Fibroblast of lung (primary cell): ENCODE measurements at regions not wholly inside any gene's neighbourhood (a gene's known extent, or its start where the extent isn't known, plus 50 kb on each side); places are given as distances from the start of the nearest gene placed in this dataset.

ENCODE experiments used
- DNase-seq, 2 donors: peaks; one replicate each; pipeline versions ENCODE4 v3.0.0 to v3.0.0-alpha.2; 2010; ENCODE audit warnings: low read depth in 2 of 2
- H2AFZ ChIP-seq: 2 replicates; pipeline ENCODE4 v1.5.1; 2012; ENCODE audit warnings: low read length, control low read depth, inconsistent platforms
- H3K27ac ChIP-seq: 2 replicates; pipeline ENCODE4 v1.5.1; 2011; ENCODE audit warnings: low read length, control low read depth; ENCODE audit not compliant: insufficient read depth
- H3K27me3 ChIP-seq: 2 replicates; pipeline ENCODE4 v1.5.1; 2011; ENCODE audit warnings: mild to moderate bottlenecking, low read length; ENCODE audit not compliant: control insufficient read depth, insufficient read depth
- H3K36me3 ChIP-seq: 2 replicates; pipeline ENCODE4 v1.5.1; 2011; ENCODE audit warnings: low read length; ENCODE audit not compliant: control insufficient read depth, insufficient read depth
- H3K4me1 ChIP-seq: 2 replicates; pipeline ENCODE4 v1.5.1; 2011; ENCODE audit warnings: low read length; ENCODE audit not compliant: control insufficient read depth, insufficient read depth; ENCODE audit errors: extremely low read depth
- H3K4me2 ChIP-seq: 2 replicates; pipeline ENCODE4 v1.5.1; 2011; ENCODE audit warnings: low read length, control low read depth; ENCODE audit not compliant: insufficient read depth; ENCODE audit errors: extremely low read depth
- H3K4me3 ChIP-seq, 4 experiments: fragments of 200-600 bp in 1 of 4; sonication (generic) in 1 of 4; replicated peaks in 1 of 4; 2 replicates each; pipeline ENCODE4 v1.5.1; 2011 to 2016; ENCODE audit warnings: low read length in 4 of 4, low read depth in 3 of 4, mild to moderate bottlenecking in 3 of 4, control low read depth in 2 of 4, inconsistent platforms in 1 of 4, mixed read lengths in 1 of 4; ENCODE audit not compliant: insufficient read depth in 1 of 4; ENCODE audit errors: control extremely low read depth in 1 of 4
- H3K79me2 ChIP-seq: 2 replicates; pipeline ENCODE4 v1.5.1; 2012; ENCODE audit warnings: mild to moderate bottlenecking, low read length, inconsistent platforms; ENCODE audit not compliant: control insufficient read depth, insufficient read depth
- H3K9ac ChIP-seq: 2 replicates; pipeline ENCODE4 v1.5.1; 2011; ENCODE audit warnings: mild to moderate bottlenecking, low read length, control low read depth; ENCODE audit not compliant: insufficient read depth
- H3K9me3 ChIP-seq: 2 replicates; pipeline ENCODE4 v1.5.1; 2012; ENCODE audit warnings: low read depth, low read length; ENCODE audit not compliant: control insufficient read depth, insufficient read depth
- H4K20me1 ChIP-seq: 2 replicates; pipeline ENCODE4 v1.5.1; 2011; ENCODE audit warnings: low read length; ENCODE audit not compliant: control insufficient read depth, insufficient read depth; ENCODE audit errors: extremely low read depth
- EZH2 ChIP-seq: IDR thresholded peaks from 2 replicates; pipeline ENCODE4 v1.5.1; 2012; ENCODE audit warnings: low read length, control low read depth, mild to moderate bottlenecking; ENCODE audit errors: missing control alignments
- TF ChIP-seq, protein P1 (sequence below), 2 donors: IDR thresholded peaks in 1 of 2; conservative IDR thresholded peaks in 1 of 2; 1 replicate in 1 of 2; 2 replicates in 1 of 2; pipeline ENCODE4 v1.5.1; 2011 to 2012; ENCODE audit warnings: low read length in 2 of 2, control low read depth in 1 of 2, inconsistent platforms in 1 of 2, low read depth in 1 of 2, mild to moderate bottlenecking in 1 of 2

DNA sequence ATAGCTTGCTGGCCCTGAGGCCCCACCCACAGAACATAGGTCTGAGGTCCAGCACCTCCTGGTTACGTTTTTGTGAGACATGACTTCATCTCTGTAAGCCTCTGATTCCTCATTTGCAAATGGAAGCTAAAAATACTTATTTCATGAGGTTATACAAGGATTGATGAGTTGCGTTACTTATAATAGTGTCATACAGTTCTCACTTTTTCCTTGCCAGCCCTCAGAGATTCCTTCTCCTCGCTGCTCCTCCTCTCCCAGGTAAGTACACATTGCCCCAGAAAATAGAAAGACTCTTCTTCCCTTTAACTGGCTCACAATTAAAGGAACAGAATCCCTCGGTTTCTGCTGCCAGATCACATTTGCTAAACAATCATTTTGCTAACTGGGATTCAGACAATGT lies 739.2 kb downstream of the VRK1 start:
- Histone ChIP-seq H3K9ac (no peak overlapping the region), H3K4me1 (no peaks in the 10 kb centered on the region), H3K9me3 (no peaks in the 10 kb centered on the region), H4K20me1 (no peaks in the 10 kb centered on the region), H3K4me3 (no peak overlapping the region), H3K79me2 (no peaks in the 10 kb centered on the region), H3K27ac (no peak overlapping the region), H2AFZ (no peak overlapping the region), H3K36me3 (no peaks in the 10 kb centered on the region), H3K4me2 (no peak overlapping the region), H3K27me3 (no peaks in the 10 kb centered on the region)
- no peak for DNase-seq
- no peak for TF ChIP-seq EZH2
- TF ChIP-seq, protein P1, sequence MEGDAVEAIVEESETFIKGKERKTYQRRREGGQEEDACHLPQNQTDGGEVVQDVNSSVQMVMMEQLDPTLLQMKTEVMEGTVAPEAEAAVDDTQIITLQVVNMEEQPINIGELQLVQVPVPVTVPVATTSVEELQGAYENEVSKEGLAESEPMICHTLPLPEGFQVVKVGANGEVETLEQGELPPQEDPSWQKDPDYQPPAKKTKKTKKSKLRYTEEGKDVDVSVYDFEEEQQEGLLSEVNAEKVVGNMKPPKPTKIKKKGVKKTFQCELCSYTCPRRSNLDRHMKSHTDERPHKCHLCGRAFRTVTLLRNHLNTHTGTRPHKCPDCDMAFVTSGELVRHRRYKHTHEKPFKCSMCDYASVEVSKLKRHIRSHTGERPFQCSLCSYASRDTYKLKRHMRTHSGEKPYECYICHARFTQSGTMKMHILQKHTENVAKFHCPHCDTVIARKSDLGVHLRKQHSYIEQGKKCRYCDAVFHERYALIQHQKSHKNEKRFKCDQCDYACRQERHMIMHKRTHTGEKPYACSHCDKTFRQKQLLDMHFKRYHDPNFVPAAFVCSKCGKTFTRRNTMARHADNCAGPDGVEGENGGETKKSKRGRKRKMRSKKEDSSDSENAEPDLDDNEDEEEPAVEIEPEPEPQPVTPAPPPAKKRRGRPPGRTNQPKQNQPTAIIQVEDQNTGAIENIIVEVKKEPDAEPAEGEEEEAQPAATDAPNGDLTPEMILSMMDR (conservative IDR thresholded peaks at IDR 0.05 in 1 of 2, IDR thresholded peaks at IDR 0.05 in 1 of 2; ENCODE audit: low read depth in 1 of 2, low read length in 2 of 2), result no peak

DNA sequence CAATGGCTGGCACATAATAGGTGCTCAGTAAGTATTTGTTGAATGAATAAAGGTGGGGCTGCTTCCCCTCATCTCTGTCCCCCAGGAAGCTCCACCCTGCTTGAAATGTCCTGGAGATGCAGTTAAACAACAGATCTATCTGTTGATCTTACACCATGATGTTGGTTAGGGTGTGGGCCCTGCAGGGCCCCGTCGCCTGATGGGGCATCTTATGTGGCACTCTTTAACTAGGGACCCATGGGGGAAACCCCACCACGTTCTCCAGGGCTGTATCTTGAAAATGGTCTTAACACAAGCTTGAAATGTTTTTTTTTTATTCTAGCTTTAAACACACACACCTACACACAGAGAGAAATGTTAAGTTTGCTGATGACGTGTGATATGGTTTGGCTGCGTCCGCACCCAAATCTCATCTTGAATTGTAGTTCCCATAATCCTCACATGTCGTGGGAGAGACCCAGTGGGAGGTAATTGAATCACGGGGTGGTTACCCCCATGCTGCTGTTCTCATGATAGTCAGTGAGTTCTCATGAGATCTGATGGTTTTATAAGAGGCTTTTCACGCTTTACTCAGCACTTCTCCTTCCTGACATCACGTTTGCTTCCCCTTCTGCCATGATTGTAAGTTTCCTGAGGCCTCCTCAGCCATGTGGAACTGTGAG lies 741.7 kb downstream of the VRK1 start:
- no peak overlapping the region for H3K27ac ChIP-seq
- H3K79me2 ChIP-seq, result no peaks in the 10 kb centered on the region
- H3K4me3 ChIP-seq, result no peak overlapping the region
- TF ChIP-seq, protein P1 (conservative IDR thresholded peaks at IDR 0.05 in 1 of 2, IDR thresholded peaks at IDR 0.05 in 1 of 2; ENCODE audit: low read depth in 1 of 2, low read length in 2 of 2), result no peak
- no peak for TF ChIP-seq EZH2
- DNase-seq, result no peak
- no peaks in the 10 kb centered on the region for H3K9me3 ChIP-seq
- no peaks in the 10 kb centered on the region for H3K4me1 ChIP-seq
- no peak overlapping the region for H3K4me2 ChIP-seq
- H3K36me3 ChIP-seq, result no peaks in the 10 kb centered on the region
- no peaks in the 10 kb centered on the region for H3K27me3 ChIP-seq
- H3K9ac ChIP-seq, result no peak overlapping the region
- H4K20me1 ChIP-seq, result no peaks in the 10 kb centered on the region
- H2AFZ ChIP-seq, result no peak overlapping the region

DNA sequence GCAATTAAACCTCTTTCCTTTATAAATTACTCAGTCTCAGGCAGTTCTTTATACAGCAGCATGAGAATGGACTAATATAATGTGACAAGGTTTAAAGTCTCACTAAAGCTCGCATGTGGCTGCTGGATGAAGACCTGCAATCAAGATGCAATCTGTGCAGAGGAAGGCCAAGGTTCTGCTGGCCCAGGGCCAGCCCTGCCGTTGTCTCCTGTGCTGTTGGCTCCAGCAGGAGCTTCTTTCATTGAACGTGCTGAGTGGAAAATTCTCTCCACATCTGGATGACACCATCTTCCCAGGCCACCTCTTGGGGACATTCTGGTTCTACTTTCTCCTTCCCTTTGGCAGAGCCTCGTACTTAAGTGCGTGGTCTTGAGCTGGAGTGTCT lies 742.2 kb downstream of the VRK1 start:
- Histone ChIP-seq H3K79me2 (no peaks in the 10 kb centered on the region), H4K20me1 (no peaks in the 10 kb centered on the region), H3K4me1 (no peaks in the 10 kb centered on the region), H3K4me2 (no peak overlapping the region), H3K36me3 (no peaks in the 10 kb centered on the region), H3K9me3 (no peaks in the 10 kb centered on the region), H3K9ac (no peak overlapping the region), H3K27ac (no peak overlapping the region), H3K4me3 (no peak overlapping the region), H2AFZ (no peak overlapping the region), H3K27me3 (no peaks in the 10 kb centered on the region)
- TF ChIP-seq, protein P1 (conservative IDR thresholded peaks at IDR 0.05 in 1 of 2, IDR thresholded peaks at IDR 0.05 in 1 of 2; ENCODE audit: low read depth in 1 of 2, low read length in 2 of 2), result no peak
- no peak for TF ChIP-seq EZH2
- no peak for DNase-seq
